H1 (cell line): ENCODE measurements at regions not wholly inside any gene's neighbourhood (a gene's known extent, or its start where the extent isn't known, plus 50 kb on each side); places are given as distances from the start of the nearest gene placed in this dataset.

ENCODE experiments used
- CTCF ChIA-PET: fragments of 300-600 bp; sonication (Branson Sonifier 250); formaldehyde crosslinking; loops from one replicate; lab custom pipeline; 2021; ENCODE audit not compliant: partially characterized antibody; lab: Charles Lee
- POLR2A ChIA-PET: fragments of 300-600 bp; sonication (Branson Sonifier 250); formaldehyde crosslinking; loops from one replicate; lab custom pipeline; 2021; ENCODE audit warnings: inconsistent platforms; ENCODE audit not compliant: partially characterized antibody; lab: Charles Lee
- DNase-seq, 2 experiments: peaks; one replicate each; pipeline versions ENCODE4 v3.0.0 to v3.0.0-alpha.2; 2010 to 2022; ENCODE audit warnings: low spot score in 2 of 2, low read depth in 1 of 2, mixed read lengths in 1 of 2
- FAIRE-seq: peaks from 2 replicates; lab custom pipeline; 2011; peaks lifted over from hg19 to GRCh38; lab: Jason Lieb, UNC
- H2AFZ ChIP-seq: 2 replicates; pipeline ENCODE4 v1.8.1; 2012; ENCODE audit warnings: low read length, inconsistent platforms
- H2AK5ac ChIP-seq: 2 replicates; pipeline ENCODE4 v1.6.1; 2013; ENCODE audit warnings: low read depth, low read length
- H2BK120ac ChIP-seq: replicated peaks from 2 replicates; pipeline ENCODE3; 2013; ENCODE audit warnings: low read depth, low read length, inconsistent platforms
- H2BK12ac ChIP-seq: 2 replicates; pipeline ENCODE4 v1.6.1; 2013; ENCODE audit warnings: low read depth, low read length
- H2BK15ac ChIP-seq: 2 replicates; pipeline ENCODE4 v1.6.1; 2013; ENCODE audit warnings: low read length
- H2BK20ac ChIP-seq: 2 replicates; pipeline ENCODE4 v1.6.1; 2013; ENCODE audit warnings: low read length
- H2BK5ac ChIP-seq: 2 replicates; pipeline ENCODE4 v1.6.1; 2013; ENCODE audit warnings: low read depth, low read length
- H3K14ac ChIP-seq: 2 replicates; pipeline ENCODE4 v1.6.1; 2013; ENCODE audit warnings: inconsistent platforms; ENCODE audit not compliant: insufficient read length
- H3K18ac ChIP-seq: 2 replicates; pipeline ENCODE4 v1.6.1; 2013; ENCODE audit warnings: low read length; ENCODE audit errors: extremely low read depth
- H3K23ac ChIP-seq: 2 replicates; pipeline ENCODE4 v1.6.1; 2013; ENCODE audit warnings: inconsistent platforms; ENCODE audit not compliant: insufficient read length
- H3K23me2 ChIP-seq: 2 replicates; pipeline ENCODE4 v1.6.1; 2013; ENCODE audit warnings: low read depth, low read length
- H3K27ac ChIP-seq: 2 replicates; pipeline ENCODE4 v1.6.1; 2011; ENCODE audit warnings: low read depth, low read length, inconsistent platforms
- H3K27me3 ChIP-seq, 4 experiments: replicated peaks in 1 of 4; 1 replicate in 1 of 4; 2 replicates in 3 of 4; pipeline versions ENCODE4 v1.6.1 to v1.8.1; 2011 to 2013; ENCODE audit warnings: low read length in 3 of 4, mild to moderate bottlenecking in 3 of 4, inconsistent platforms in 2 of 4, mixed read lengths in 2 of 4, moderate library complexity in 1 of 4; ENCODE audit not compliant: control insufficient read depth in 3 of 4, insufficient read depth in 3 of 4; ENCODE audit errors: extremely low read depth in 1 of 4
- H3K36me3 ChIP-seq, 4 experiments: 2 replicates each; pipeline versions ENCODE4 v1.6.1 to v1.8.1; 2011 to 2013; ENCODE audit warnings: mild to moderate bottlenecking in 4 of 4, low read length in 3 of 4, moderate library complexity in 2 of 4, control low read depth in 1 of 4, inconsistent platforms in 1 of 4; ENCODE audit not compliant: insufficient read depth in 4 of 4, control insufficient read depth in 2 of 4
- H3K4ac ChIP-seq: replicated peaks from 2 replicates; pipeline ENCODE3; 2013; ENCODE audit warnings: low read length, low read depth, mixed read lengths, inconsistent platforms; ENCODE audit not compliant: insufficient read length
- H3K4me1 ChIP-seq, 4 experiments: replicated peaks in 1 of 4; 1 replicate in 1 of 4; 2 replicates in 3 of 4; pipeline versions ENCODE4 v1.6.1 to v1.8.1; 2011 to 2013; ENCODE audit warnings: low read length in 3 of 4, inconsistent platforms in 2 of 4, mixed read lengths in 1 of 4; ENCODE audit not compliant: insufficient read depth in 4 of 4, control insufficient read depth in 3 of 4
- H3K4me2 ChIP-seq, 2 experiments: 2 replicates each; pipeline versions ENCODE4 v1.6.1 to v1.8.1; 2011 to 2013; ENCODE audit warnings: low read depth in 2 of 2, low read length in 2 of 2, control low read depth in 1 of 2, inconsistent platforms in 1 of 2, mild to moderate bottlenecking in 1 of 2; ENCODE audit not compliant: insufficient read depth in 1 of 2
- H3K4me3 ChIP-seq, 4 experiments: fragments of 200-600, 300-600 bp in 1 of 4; sonication (generic), shearing (Covaris generic), sonication (Bioruptor Twin) in 1 of 4; 2 replicates each; pipeline versions ENCODE4 v1.5.1 to v1.8.1; 2011 to 2016; ENCODE audit warnings: low read length in 4 of 4, low read depth in 3 of 4, control low read depth in 2 of 4, inconsistent platforms in 2 of 4, mild to moderate bottlenecking in 2 of 4, mixed read lengths in 1 of 4, moderate library complexity in 1 of 4; ENCODE audit not compliant: insufficient read depth in 2 of 4; ENCODE audit errors: extremely low read depth in 1 of 4
- H3K56ac ChIP-seq: replicated peaks from 2 replicates; pipeline ENCODE3; 2013; ENCODE audit warnings: low read depth, mild to moderate bottlenecking, mixed read lengths, low read length, inconsistent platforms; ENCODE audit not compliant: insufficient read length
- H3K79me1 ChIP-seq: 2 replicates; pipeline ENCODE4 v1.6.1; 2013; ENCODE audit warnings: low read depth, low read length, control low read depth
- H3K79me2 ChIP-seq, 2 experiments: 2 replicates each; pipeline versions ENCODE4 v1.6.1 to v1.8.1; 2012 to 2013; ENCODE audit warnings: low read length in 2 of 2, mild to moderate bottlenecking in 2 of 2, inconsistent platforms in 1 of 2; ENCODE audit not compliant: insufficient read depth in 2 of 2, control insufficient read depth in 1 of 2
- H3K9ac ChIP-seq, 4 experiments: replicated peaks in 1 of 4; 1 replicate in 1 of 4; 2 replicates in 3 of 4; pipeline versions ENCODE4 v1.6.1 to v1.8.1; 2011 to 2013; ENCODE audit warnings: low read depth in 3 of 4, low read length in 3 of 4, control low read depth in 2 of 4, mild to moderate bottlenecking in 2 of 4, moderate library complexity in 2 of 4, inconsistent platforms in 1 of 4; ENCODE audit errors: extremely low read depth in 1 of 4
- H3K9me3 ChIP-seq, 2 experiments: 2 replicates each; pipeline versions ENCODE4 v1.6.1 to v1.8.1; 2012 to 2013; ENCODE audit warnings: mild to moderate bottlenecking in 2 of 2, moderate library complexity in 2 of 2, control low read depth in 1 of 2, inconsistent platforms in 1 of 2, low read depth in 1 of 2, low read length in 1 of 2, mixed read lengths in 1 of 2; ENCODE audit not compliant: insufficient read depth in 2 of 2
- H4K20me1 ChIP-seq, 2 experiments: replicated peaks in 1 of 2; 2 replicates each; pipeline versions ENCODE3 to v1.8.1; 2011 to 2013; ENCODE audit warnings: inconsistent platforms in 2 of 2, low read length in 2 of 2, mild to moderate bottlenecking in 1 of 2; ENCODE audit not compliant: insufficient read depth in 2 of 2, control insufficient read depth in 1 of 2
- H4K5ac ChIP-seq: 2 replicates; pipeline ENCODE4 v1.6.1; 2013; ENCODE audit warnings: low read length, low read depth, mixed read lengths, inconsistent platforms; ENCODE audit not compliant: insufficient read length
- H4K8ac ChIP-seq: 2 replicates; pipeline ENCODE4 v1.8.0; 2013; ENCODE audit warnings: mild to moderate bottlenecking, moderate library complexity, low read length, inconsistent platforms; ENCODE audit not compliant: insufficient read depth; ENCODE audit errors: extremely low read depth
- H4K91ac ChIP-seq: replicated peaks from 2 replicates; pipeline ENCODE3; 2013; ENCODE audit warnings: low read length, mixed read lengths, inconsistent platforms; ENCODE audit not compliant: insufficient read length
- CEBPB ChIP-seq: IDR thresholded peaks from 2 replicates; pipeline ENCODE4 v1.6.1; 2012; ENCODE audit warnings: low read depth, low read length
- NRF1 ChIP-seq: IDR thresholded peaks from 2 replicates; pipeline ENCODE4 v1.6.1; 2011; ENCODE audit warnings: mild to moderate bottlenecking, low read depth, low read length, improper control_type of control experiment
- RBBP5 ChIP-seq: IDR thresholded peaks from 2 replicates; pipeline ENCODE4 v1.7.1; 2012; ENCODE audit warnings: low read depth, mild to moderate bottlenecking, inconsistent platforms, low read length, moderate library complexity, borderline replicate concordance
- RNF2 ChIP-seq: fragments of 200-900, 300-1000 bp; sonication (generic); IDR thresholded peaks from 2 replicates; pipeline ENCODE4 v1.7.1; 2016; ENCODE audit warnings: borderline replicate concordance, low read depth, mild to moderate bottlenecking, antibody characterized with exemption, low read length; ENCODE audit not compliant: poor library complexity, severe bottlenecking; ENCODE audit errors: missing control alignments
- WGBS, 2 experiments: shearing (Covaris generic) in 1 of 2; methylation state at CpG; one replicate each; pipeline versions ENCODE4 v1.1.6 to v1.1.7; 2013 to 2015; ENCODE audit warnings: low lambda C conversion rate in 2 of 2, mixed read lengths in 2 of 2, inconsistent platforms in 1 of 2, low coverage in 1 of 2, missing lambda C conversion rate in 1 of 2; ENCODE audit not compliant: insufficient replicate concordance in 2 of 2, insufficient coverage in 1 of 2, insufficient read length in 1 of 2; ENCODE audit errors: extremely low coverage in 1 of 2, missing lambda C conversion rate in 1 of 2; 5-methylcytosine and 5-hydroxymethylcytosine counted together

- Histone ChIP-seq H3K4ac (no peak overlapping the region), H3K23ac (no peak overlapping the region), H3K9me3 (no peaks in the 10 kb centered on the region), H4K20me1 (no peaks in the 10 kb centered on the region), H3K23me2 (no peaks in the 10 kb centered on the region), H3K56ac (no peak overlapping the region), H3K18ac (no peak overlapping the region), H3K27ac (no peak overlapping the region), H2BK20ac (no peak overlapping the region), H2BK12ac (no peak overlapping the region), H2AK5ac (no peak overlapping the region), H2BK120ac (no peak overlapping the region), H3K4me3 (no peak overlapping the region), H3K4me2 (no peak overlapping the region), H3K36me3 (no peaks in the 10 kb centered on the region), H4K91ac (no peak overlapping the region), H3K27me3 (no peaks in the 10 kb centered on the region), H2AFZ (no peak overlapping the region), H2BK5ac (no peak overlapping the region), H2BK15ac (no peak overlapping the region), H3K4me1 (no peaks in the 10 kb centered on the region), H3K79me1 (no peaks in the 10 kb centered on the region), H4K5ac (no peak overlapping the region), H4K8ac (no peak overlapping the region), H3K9ac (no peak overlapping the region), H3K14ac (no peak overlapping the region), H3K79me2 (no peaks in the 10 kb centered on the region)
- CTCF ChIA-PET = no interaction called here
- POLR2A ChIA-PET = no interaction called here
- no peak for DNase-seq
- WGBS, 2 experiments = 92% methylated on average over 2 of the region's 2 CpGs; no CpG with 5 or more reads in 1 of the 2 experiments
- FAIRE-seq = no peak
- TF ChIP-seq RBBP5 (no peak), CEBPB (peak; percentile 80; the same call in 1 of the 2 replicates), RNF2 (no peak), NRF1 (no peak)
These were observed 305.1 kb downstream of the SLITRK1 start for GRCh38 chr13:83577183-83577582.
